SKM-1 (cell line): ENCODE measurements at regions not wholly inside any gene's neighbourhood (a gene's known extent, or its start where the extent isn't known, plus 50 kb on each side); places are given as distances from the start of the nearest gene placed in this dataset.
A peak's percentile ranks its signal among the peaks of the same experiment; 100 is the strongest.

ENCODE experiments used
- DNase-seq: peaks from one replicate; lab custom pipeline; 2025; ENCODE audit not compliant: unreplicated experiment; lab: John Stamatoyannopoulos, UW

DNA sequence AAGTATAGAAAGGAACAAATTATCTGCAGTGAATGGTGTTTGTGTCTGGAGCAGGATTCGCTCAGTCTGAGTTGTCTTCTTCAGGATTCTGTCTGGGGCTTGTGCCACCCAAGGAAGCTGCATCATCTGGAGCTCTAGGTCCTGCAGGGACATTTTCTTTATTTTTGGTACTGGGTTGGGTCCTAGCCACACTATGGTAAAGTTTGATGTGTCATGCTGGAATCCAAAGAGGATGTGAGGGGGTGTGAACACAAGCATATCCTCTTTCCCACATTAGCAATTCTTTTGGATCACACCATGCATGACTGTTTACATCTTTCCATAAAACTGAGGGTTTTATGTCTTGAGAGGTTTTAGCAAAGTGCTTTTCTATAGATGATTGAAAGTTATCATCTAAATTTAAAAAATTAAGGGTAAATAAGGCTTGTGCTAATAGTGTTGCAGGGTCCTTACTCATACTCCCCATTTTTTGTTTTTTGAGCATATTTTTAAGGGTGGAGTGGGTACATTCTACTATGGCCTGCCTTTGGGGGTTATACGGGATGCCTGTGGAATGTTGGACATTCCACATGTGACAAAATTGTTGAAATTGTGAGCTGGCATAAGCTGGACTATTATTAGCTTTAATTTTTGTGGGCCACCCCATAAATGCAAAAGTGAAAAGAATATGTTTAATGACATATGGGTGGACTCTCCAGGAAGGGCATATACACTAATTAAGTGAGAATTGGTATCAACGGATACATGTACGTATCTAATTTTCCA is 152.0 kb upstream of the HMCN1 start:
- DNase-seq, result no peak

DNA sequence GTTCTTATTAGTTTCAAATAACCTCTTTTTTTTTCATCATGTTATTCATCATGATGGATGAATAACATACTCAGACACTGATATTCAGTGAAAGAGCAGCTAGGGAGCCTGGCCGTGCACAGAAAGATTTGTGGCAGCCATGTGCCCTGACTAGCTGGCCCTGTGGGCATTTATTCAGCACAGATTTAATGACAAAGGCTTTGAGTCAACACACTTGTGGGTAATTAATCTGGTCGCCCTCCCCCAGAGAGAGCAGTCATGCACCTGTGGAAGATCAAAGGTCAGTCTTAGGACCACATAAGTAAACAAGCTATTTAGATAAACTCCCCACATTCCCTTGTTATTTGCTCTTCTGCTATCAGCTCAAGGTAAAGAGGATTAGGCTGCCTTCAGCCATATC is 153.2 kb upstream of the HMCN1 start:
- DNase-seq, result no peak

DNA sequence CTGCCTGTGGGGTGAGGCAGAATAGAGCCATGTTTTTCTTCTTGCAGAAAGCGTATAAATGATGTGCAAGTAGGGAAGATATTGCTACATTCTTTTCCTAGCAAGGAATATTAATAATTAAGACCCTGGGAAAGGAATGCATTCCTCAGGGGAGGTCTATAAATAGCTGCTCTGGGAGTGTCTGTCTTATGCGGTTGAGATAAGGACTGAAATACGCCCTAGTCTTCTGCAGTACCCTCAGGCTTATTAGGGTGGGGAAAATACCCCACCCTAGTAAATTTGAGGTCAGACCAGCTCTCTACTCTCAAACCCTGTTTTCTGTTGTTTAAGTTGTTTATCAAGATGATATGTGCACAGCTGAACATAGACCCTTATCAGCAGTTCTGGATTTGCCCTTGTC is 155.9 kb upstream of the HMCN1 start:
- DNase-seq, result no peak

DNA sequence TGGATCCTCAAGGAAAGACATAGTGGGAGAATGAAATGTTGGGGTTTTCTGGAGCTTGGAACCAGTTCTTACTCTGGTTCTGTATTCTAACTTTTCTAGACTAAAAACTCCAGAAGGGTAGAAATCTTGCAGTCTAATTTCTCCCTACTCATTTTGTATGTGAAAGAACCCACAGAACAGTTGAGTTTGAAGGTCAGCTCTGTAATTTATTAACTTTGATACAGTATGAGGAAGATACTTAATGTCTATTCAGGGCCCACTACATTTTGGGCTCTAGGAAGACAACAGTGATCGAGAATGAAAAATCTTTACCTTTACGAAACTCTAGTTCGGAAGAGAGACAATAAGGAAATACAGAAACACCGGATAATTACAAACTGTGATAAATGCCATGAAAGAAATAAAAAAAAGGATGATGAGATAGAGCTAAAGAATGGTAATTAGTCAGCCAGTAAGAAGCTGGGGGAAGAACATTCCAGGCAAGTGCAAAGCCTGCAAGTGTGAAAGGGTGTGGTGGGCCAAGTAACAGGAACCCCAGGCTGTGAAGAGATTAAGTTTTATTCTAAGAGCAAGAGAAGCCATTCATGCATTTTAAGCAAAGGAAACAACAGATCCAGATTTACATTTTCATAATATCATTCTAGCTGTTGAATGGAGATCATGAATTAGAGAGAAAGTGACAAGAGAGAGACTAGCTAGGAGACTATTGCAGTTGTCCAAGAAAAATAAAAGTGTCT is 159.9 kb upstream of the HMCN1 start:
- no peak for DNase-seq

DNA sequence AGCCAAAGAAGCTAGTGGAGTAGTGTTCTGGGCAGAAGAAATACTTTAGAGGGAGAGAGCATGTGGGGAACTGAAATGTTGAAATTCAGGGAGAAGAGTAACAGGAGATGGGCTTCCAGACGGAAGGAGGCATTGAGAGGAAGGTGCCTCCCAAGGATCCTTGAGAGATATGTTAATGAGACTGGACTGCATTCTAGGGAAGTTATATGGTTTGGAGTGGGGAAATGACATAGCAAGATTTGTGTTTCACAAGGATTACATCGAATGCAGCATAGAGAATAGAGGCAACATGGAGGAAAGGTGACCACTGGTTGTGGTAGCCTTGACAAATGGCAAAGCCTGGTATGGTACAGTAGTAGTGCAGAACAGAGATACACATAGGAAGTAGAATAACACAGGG is 160.5 kb upstream of the HMCN1 start:
- DNase-seq, result no peak

DNA sequence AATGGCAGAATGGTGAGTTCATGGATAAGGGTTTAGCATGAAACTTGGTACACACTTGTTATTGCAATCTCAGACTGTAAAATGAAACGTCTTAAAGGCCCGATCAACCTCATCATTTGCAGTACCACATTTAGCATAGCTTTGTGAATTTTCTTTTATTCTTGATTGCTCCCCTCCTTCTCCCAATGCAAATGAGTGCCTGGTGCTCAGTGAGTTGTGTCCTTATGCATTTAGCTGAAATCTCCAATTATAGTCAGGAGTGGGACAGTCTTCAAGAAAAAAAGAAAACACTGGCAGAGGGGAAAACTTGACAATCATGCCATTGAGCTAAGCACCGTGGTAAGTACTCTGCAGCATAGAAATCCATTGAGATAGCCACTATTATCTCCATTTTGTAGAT is 161.0 kb upstream of the HMCN1 start:
- no peak for DNase-seq

DNA sequence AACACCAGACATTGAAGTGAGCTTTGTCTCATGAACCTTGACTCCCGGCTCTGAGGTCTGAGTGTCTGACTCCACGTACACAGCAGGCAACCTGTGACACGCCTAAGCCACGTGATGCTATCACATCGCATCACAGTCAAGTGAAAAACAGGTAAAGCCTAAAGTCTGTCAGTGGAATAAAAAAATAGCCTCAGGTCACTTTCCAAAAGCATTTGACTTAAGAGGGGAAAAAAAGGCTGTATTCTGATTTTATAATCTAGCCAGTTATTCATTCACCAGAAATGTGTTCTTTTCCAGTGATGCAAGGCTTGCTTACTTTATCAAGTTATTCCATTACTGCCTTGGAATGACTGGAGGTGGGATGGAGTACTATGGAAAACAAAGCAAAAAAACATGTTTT is 163.2 kb upstream of the HMCN1 start:
- no peak for DNase-seq

DNA sequence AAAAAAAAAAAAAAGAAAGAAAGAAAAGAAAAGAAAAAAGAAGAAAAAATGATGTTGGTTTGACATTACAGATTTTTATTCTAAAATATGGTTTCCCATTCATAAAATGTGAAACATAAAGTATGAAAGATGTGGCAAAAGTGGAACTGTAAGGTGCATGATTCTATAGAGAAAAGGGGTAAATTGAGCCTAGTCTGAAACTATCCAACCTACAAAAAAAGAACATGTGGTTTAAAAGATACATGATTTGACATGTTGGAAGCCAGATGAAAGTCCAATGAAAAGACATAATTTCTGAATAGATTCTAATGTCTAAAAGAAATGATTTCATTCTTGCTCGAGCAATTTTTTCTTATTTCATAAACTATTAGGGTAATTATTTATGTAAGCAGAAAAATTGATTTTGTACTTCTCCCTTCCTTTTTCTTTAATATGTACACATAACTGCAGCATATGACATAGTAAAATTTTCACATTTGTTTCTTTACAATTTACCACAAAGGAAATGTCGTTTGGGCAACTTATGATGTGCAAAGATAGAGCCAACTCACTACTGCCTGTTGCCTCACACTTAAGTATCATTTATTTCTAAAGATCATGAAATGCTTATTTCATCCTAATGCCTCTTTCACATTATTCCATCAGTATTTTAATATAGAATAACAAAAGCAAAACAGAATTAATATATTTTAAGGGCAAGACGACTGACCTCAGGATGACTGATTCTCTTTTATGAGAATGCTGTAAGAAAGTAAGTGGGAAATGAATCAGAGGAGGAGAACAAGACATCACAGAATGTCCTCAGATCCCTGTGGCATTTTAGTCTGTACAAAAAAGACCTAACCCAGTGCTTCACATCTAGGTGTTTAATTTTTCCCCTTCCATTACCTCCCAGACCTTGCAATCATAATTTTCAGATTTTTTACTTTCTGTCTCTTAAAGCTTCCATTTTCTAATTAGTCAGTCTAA is 165.8 kb upstream of the HMCN1 start:
- no peak for DNase-seq

DNA sequence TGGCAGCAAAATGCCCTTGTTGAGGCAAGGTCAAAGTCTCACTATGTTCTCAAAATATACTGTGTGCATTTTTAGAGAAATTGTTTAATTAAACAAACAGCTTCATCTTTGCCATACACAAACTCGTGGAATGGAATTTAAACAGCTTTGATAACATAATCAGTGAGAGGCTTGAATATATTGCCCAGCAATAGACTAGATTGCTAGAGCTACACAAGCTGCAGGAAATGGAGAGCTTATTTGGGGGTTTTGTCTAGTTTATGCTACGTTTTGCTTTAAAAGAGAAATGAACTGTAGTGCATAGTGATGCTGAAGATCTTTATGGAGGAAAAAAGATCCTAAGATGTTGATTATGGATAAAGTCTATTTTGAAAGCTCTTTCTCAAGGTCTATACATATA is 166.8 kb upstream of the HMCN1 start:
- no peak for DNase-seq

DNA sequence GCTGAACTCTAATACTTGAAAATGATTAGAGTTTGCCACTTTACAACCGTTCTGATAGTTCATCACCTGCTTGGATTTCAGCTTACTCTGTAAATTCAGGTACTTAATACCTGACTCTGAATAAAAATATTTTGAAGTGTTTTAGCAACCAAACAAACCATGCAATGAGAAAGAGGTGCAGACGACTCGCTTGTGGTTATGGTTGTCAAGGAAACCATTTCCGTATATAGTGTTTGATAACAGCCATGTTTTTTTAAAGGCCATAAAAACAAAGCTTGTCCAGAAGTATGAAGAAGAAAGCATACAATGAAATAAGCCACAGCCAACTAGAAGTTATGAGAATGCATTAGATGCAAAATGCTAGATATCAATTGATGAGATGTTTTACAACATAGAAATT is 167.2 kb upstream of the HMCN1 start:
- DNase-seq, result no peak

DNA sequence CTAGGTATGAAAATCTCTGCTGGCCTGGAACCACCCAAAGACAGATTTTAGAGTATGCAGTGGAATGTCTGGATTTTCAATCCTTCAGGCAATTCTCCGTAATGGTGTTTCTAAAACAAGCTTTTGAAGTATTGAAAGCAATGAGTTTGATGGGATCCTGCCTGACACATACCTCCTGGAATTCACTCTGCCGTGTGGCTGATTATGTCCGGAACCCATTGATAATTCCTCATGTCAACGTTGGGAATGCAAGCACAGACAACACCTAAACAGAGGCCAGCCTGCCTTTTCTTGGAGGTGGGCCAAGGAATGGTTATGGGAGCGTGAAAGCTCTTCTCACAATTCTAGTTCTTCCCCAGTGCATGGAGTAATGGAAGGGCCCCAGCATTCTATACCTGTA is 168.9 kb upstream of the HMCN1 start:
- DNase-seq, result no peak

DNA sequence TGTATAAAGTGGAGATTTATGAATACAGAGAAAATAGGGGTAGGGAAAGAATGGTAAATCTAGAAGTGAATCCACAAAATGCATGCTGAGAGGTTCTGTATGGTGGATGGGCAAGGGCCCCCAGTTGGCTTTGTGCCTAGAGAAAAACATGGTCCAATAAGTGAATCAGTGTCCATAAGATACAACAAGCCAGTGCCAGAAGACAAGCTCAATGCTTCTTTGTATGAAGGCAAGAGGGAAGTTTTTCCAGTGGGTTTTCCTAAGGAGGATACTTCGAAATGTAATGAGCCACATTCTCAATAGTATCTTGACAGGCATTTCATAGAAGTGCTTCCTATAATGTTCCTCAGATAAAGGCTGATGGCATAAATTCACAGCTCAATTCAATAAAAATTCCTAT is 169.4 kb upstream of the HMCN1 start:
- DNase-seq, result no peak

DNA sequence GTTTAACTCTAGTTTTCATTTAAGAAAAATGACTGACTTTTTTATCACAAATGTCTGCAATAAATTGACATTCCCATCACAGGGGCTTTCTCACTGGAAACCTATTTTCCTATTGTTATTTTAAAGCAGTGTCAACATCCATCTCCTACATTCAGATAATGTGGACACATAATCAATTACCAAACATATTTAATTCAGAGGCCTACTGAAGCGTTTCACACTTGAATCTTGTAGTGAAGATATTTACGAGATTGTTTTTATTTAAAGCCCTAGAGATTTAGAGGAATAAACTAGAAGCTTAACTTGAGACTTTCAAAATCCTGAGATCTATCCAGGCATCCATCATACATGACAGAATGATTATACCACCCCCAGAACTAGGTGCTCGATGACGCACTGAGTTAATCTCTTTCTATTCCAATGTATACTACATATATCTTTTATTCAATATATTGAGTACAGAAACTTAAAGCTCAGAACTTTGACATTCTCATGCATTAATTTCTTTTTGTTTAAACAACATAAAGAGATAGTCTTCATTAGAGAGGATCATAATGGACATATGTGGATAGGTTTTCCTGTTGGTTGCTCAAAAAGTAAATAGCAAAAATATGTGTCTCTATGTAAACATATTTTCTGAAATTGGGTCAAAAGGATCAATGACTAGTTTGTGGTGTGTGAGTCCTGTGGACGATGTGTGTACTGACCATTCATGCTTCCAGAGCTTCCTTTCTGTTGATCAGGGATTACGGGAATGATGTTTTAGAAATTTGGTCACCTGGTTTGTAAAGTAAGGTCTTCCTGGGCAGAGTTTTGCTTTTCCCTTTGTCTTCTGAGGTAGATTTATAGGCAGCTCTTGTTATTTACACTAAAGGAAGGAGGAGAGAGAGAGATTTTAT is 171.5 kb upstream of the HMCN1 start:
- DNase-seq, result no peak

DNA sequence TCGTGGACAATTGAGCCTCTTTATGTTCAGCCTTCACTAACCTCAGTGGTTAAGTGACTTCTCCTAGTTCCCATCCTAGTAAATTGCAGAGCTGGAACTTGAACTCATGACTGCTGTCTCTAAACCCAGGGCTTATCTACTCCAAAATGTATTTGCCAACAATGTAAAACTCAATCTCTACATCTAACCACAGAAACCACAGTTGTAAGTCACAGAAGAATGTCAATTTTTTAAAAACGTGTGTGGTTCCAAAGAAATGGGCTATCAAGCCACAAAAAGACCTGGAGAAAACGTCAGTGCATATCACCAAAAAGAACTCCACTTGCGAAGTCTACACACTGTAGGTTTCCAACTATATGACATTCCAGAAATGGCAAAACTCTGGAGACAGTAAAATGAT is 172.6 kb upstream of the HMCN1 start:
- DNase-seq, result no peak

DNA sequence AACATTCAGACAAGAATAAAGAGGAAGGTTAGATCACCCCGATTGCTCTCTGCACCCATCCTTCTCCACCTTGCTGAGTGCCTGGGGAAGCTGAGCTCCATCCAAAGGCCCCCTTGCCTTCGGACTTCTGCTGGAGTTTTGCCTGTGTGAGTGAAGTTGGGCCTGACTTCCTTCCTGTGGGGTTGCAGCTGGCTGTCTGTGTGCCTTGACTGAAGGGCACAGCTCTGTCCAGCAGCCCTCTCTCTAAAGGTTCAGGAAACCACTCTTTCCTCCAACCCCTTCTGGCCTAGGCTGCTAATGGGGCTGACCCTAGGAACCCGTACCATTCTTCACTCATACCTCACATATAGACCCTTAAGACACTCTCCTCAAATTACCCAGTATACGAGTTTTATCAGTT is 173.4 kb upstream of the HMCN1 start:
- no peak for DNase-seq

DNA sequence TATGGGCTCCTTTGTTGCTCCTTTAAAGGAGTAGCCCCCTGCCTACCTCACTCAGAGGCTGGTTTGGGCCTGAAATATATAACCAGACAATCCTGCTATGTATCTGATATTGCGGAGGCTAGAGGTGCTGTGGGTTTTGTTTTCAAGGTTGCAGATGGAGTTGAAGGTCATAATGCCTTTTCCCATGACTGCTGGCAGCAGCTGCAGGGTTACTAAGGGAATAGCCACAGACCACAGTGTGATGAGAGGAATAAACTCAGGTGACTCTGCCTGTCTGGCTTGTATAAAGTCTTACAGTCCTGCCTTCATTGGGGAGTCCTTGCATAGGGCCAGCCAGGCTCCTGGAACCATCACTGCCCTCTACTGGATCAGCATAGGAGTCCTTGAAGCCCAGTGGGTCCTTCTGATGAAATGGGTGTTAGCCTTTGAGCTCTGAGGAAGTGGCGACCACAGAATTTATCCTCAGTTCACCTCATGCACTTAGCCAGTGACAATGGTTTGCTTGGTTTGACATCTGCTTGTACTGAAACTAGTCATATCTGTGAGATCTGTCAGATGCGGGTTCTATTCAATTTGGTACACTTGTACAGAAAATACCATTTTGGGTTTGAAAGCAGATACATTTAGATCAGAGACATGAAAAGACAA is 174.4 kb upstream of the HMCN1 start:
- DNase-seq, result peak; percentile 85

DNA sequence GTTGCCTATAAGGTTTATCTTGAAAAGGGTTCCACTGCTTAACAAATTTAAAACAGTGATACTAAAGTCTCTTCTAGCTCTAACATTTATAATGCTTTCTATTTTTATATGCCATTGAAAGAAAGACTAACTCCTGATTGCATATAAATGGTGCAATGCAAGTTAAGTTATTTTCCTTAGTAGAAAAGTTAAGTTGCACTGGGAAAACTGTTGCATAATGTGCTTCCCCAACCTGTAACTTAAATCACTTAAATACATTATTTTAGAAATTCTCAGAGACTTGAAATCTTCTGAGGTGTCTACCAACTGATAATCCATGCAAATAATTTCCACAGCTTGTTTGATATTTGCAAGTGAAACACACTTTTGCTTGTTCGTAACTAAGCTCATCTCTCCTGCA is 175.0 kb upstream of the HMCN1 start:
- DNase-seq, result no peak

DNA sequence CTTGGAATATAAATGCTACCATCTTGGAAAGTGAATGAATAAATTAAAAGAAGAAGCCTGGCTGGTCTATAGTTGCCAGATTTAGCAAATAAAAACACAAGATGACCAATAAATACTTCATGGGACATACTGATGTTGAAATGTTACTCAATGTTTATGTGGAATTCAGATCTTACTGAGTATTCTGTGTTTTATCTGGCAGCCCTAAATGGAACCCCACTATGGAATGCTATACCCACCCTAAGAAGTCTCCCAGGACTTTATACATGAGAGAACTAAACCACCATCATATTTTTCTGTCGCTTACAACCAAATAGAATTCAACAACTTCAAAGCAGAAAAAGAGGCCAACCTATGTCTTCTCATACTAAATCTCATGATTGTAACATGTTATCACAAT is 177.6 kb upstream of the HMCN1 start:
- no peak for DNase-seq

DNA sequence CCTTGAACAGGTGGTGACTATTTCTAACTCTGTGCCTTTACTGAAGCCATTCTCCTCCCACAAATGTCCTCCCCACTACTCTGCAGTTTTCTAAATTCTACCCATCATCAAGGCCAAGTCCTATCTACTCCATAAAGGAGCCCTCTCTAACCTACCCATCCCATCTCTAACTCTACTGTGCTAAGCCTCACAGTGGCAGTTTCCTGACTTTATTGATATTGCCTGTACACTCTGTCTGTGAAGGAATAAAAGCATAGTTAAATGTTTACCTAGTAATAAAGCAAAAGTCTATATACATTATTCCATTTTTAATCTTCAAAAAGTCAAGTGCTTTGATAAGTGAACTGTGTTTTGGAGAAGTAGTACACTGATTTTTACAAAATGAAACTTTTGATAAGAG is 178.4 kb upstream of the HMCN1 start:
- no peak for DNase-seq

DNA sequence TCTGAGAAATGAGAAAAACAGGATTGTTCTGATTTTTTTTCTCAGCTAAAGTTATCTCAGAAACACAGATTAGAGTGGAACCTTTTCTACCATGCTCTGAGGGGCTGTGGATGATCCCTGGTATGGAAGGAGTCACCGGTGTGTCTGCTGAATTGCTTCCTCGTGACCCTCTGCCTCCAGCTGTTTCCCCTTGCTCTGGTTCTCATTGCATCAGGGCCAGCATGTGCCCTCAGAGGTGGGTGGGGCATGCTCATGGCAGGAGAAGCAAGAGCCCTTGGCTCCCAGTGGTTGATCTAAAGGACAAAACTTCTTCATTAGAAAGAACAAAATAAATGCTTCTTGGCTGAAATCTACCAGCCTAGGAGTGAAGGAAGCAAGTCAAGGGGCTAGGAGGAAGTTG is 183.2 kb upstream of the HMCN1 start:
- no peak for DNase-seq
